HEK293 (cell line): ENCODE measurements at regions not wholly inside any gene's neighbourhood (a gene's known extent, or its start where the extent isn't known, plus 50 kb on each side); places are given as distances from the start of the nearest gene placed in this dataset.

ENCODE experiments used
- CTCF ChIA-PET: fragments of 350-600 bp; formaldehyde crosslinking; extraction: SDS; loops from one replicate; lab custom pipeline; 2021; ENCODE audit warnings: antibody characterized with exemption; lab: Yijun Ruan, JAX
- POLR2A ChIA-PET: fragments of 300-600 bp; formaldehyde crosslinking; extraction: SDS; loops from one replicate; lab custom pipeline; 2020; ENCODE audit warnings: antibody characterized with exemption, inconsistent platforms; lab: Yijun Ruan, JAX
- H3K27ac ChIP-seq: fragments of 200-500 bp; sonication (Bioruptor generic); 2 replicates; pipeline ENCODE4 v1.5.1; 2014; ENCODE audit warnings: low read depth, low read length, control low read depth, inconsistent platforms; ENCODE audit errors: extremely low read depth
- H3K36me3 ChIP-seq, 2 experiments: fragments of 200-500 bp in 1 of 2; sonication (Bioruptor generic) in 1 of 2; 1 replicate in 1 of 2; 2 replicates in 1 of 2; pipeline ENCODE4 v1.5.1; 2014 to 2017; ENCODE audit warnings: inconsistent platforms in 2 of 2, low read length in 2 of 2; ENCODE audit not compliant: control insufficient read depth in 2 of 2, insufficient read depth in 1 of 2
- H3K4me1 ChIP-seq: fragments of 200-500 bp; sonication (Bioruptor generic); 2 replicates; pipeline ENCODE4 v1.5.1; 2014; ENCODE audit warnings: mild to moderate bottlenecking, low read length, inconsistent platforms; ENCODE audit not compliant: control insufficient read depth, insufficient read depth
- H3K4me3 ChIP-seq: 2 replicates; pipeline ENCODE4 v1.5.1; 2011; ENCODE audit warnings: low read depth, mild to moderate bottlenecking, control low read depth, low read length, moderate library complexity
- H3K9me3 ChIP-seq: fragments of 200-500 bp; sonication (Bioruptor generic); 2 replicates; pipeline ENCODE4 v1.5.1; 2014; ENCODE audit warnings: low read depth, low read length, inconsistent platforms; ENCODE audit not compliant: control insufficient read depth, insufficient read depth
- EGR2 ChIP-seq: fragments of 450-650 bp; formaldehyde crosslinking; IDR thresholded peaks from 2 replicates; pipeline ENCODE4 v1.5.1; 2016; ENCODE audit warnings: low read depth, missing biosample characterization, missing genetic modification characterization
- HOXD13 ChIP-seq: sonication (generic); formaldehyde crosslinking; IDR thresholded peaks from 2 replicates; pipeline ENCODE4 v1.8.0; 2022; ENCODE audit warnings: missing genetic modification reagents, borderline replicate concordance
- OSR2 ChIP-seq: fragments of 450-650 bp; formaldehyde crosslinking; IDR thresholded peaks from 2 replicates; pipeline ENCODE4 v1.5.1; 2016; ENCODE audit warnings: missing biosample characterization, missing genetic modification characterization
- ZBTB21 ChIP-seq: fragments of 450-650 bp; formaldehyde crosslinking; IDR thresholded peaks from 2 replicates; pipeline ENCODE4 v1.5.1; 2017; ENCODE audit warnings: missing biosample characterization, missing genetic modification characterization
- ZFP69B ChIP-seq: fragments of 450-650 bp; formaldehyde crosslinking; IDR thresholded peaks from 2 replicates; pipeline ENCODE4 v1.5.1; 2016; ENCODE audit warnings: missing biosample characterization, missing genetic modification characterization
- ZNF133 ChIP-seq: fragments of 450-650 bp; formaldehyde crosslinking; IDR thresholded peaks from 2 replicates; pipeline ENCODE4 v1.5.1; 2016; ENCODE audit warnings: missing biosample characterization, missing genetic modification characterization
- ZNF2 ChIP-seq: fragments of 450-650 bp; formaldehyde crosslinking; IDR thresholded peaks from 2 replicates; pipeline ENCODE4 v1.5.1; 2016; ENCODE audit warnings: missing biosample characterization, missing genetic modification characterization
- ZNF23 ChIP-seq: fragments of 450-650 bp; formaldehyde crosslinking; IDR thresholded peaks from 2 replicates; pipeline ENCODE4 v1.5.1; 2016; ENCODE audit warnings: missing biosample characterization, missing genetic modification characterization, borderline replicate concordance
- ZNF248 ChIP-seq: fragments of 450-650 bp; formaldehyde crosslinking; IDR thresholded peaks from 2 replicates; pipeline ENCODE4 v1.5.1; 2017; ENCODE audit warnings: missing biosample characterization, missing genetic modification characterization
- ZNF335 ChIP-seq: fragments of 450-650 bp; formaldehyde crosslinking; conservative IDR thresholded peaks from 2 replicates; pipeline ENCODE4 v1.5.1; 2016; ENCODE audit warnings: missing biosample characterization, missing genetic modification characterization
- ZNF510 ChIP-seq: fragments of 450-650 bp; formaldehyde crosslinking; IDR thresholded peaks from 2 replicates; pipeline ENCODE4 v1.5.1; 2018; ENCODE audit warnings: mild to moderate bottlenecking, missing genetic modification characterization, missing biosample characterization; ENCODE audit not compliant: insufficient replicate concordance
- ZNF521 ChIP-seq: fragments of 450-650 bp; formaldehyde crosslinking; IDR thresholded peaks from 2 replicates; pipeline ENCODE4 v1.5.1; 2017; ENCODE audit warnings: missing biosample characterization, mild to moderate bottlenecking, missing genetic modification characterization
- ZNF555 ChIP-seq: fragments of 450-650 bp; formaldehyde crosslinking; conservative IDR thresholded peaks from 2 replicates; pipeline ENCODE4 v1.5.1; 2017; ENCODE audit warnings: missing biosample characterization, mild to moderate bottlenecking, missing genetic modification characterization, inconsistent platforms
- ZNF558 ChIP-seq: fragments of 450-650 bp; formaldehyde crosslinking; IDR thresholded peaks from 2 replicates; pipeline ENCODE4 v1.5.1; 2016; ENCODE audit warnings: missing biosample characterization, missing genetic modification characterization
- ZNF701 ChIP-seq: fragments of 450-650 bp; formaldehyde crosslinking; IDR thresholded peaks from 2 replicates; pipeline ENCODE4 v1.5.1; 2016; ENCODE audit warnings: missing biosample characterization, missing genetic modification characterization
- ZNF785 ChIP-seq: fragments of 450-650 bp; formaldehyde crosslinking; IDR thresholded peaks from 2 replicates; pipeline ENCODE4 v1.5.1; 2016; ENCODE audit warnings: missing biosample characterization, missing genetic modification characterization
- ZNF792 ChIP-seq: fragments of 450-650 bp; formaldehyde crosslinking; IDR thresholded peaks from 2 replicates; pipeline ENCODE4 v1.5.1; 2016; ENCODE audit warnings: missing biosample characterization, missing genetic modification characterization
- ZNF830 ChIP-seq: fragments of 450-650 bp; IDR thresholded peaks from 2 replicates; pipeline ENCODE4 v1.5.0; 2018; ENCODE audit warnings: missing biosample characterization, missing genetic modification characterization, low read depth, mild to moderate bottlenecking, moderate library complexity
- TF ChIP-seq, protein P1 (sequence below): fragments of 450-650 bp; formaldehyde crosslinking; IDR thresholded peaks from 2 replicates; pipeline ENCODE4 v1.5.1; 2017; ENCODE audit warnings: missing biosample characterization, missing genetic modification characterization
- TF ChIP-seq, protein P2 (sequence below): fragments of 450-650 bp; formaldehyde crosslinking; IDR thresholded peaks from 2 replicates; pipeline ENCODE4 v1.5.1; 2016; ENCODE audit warnings: missing biosample characterization, missing genetic modification characterization, low read depth
- TF ChIP-seq, protein P3 (sequence below): fragments of 450-650 bp; formaldehyde crosslinking; IDR thresholded peaks from 2 replicates; pipeline ENCODE4 v1.5.1; 2016; ENCODE audit warnings: missing biosample characterization, missing genetic modification characterization
- TF ChIP-seq, protein P4 (sequence below): fragments of 450-650 bp; formaldehyde crosslinking; IDR thresholded peaks from 2 replicates; pipeline ENCODE4 v1.5.1; 2016; ENCODE audit warnings: missing biosample characterization, missing genetic modification characterization
- TF ChIP-seq, protein P5 (sequence below): fragments of 450-650 bp; formaldehyde crosslinking; IDR thresholded peaks from 2 replicates; pipeline ENCODE4 v1.5.1; 2016; ENCODE audit warnings: missing biosample characterization, missing genetic modification characterization
- TF ChIP-seq, protein P6 (sequence below): IDR thresholded peaks from 2 replicates; pipeline ENCODE4 v1.6.1; 2011; ENCODE audit warnings: mild to moderate bottlenecking, low read depth, low read length, borderline replicate concordance

DNA sequence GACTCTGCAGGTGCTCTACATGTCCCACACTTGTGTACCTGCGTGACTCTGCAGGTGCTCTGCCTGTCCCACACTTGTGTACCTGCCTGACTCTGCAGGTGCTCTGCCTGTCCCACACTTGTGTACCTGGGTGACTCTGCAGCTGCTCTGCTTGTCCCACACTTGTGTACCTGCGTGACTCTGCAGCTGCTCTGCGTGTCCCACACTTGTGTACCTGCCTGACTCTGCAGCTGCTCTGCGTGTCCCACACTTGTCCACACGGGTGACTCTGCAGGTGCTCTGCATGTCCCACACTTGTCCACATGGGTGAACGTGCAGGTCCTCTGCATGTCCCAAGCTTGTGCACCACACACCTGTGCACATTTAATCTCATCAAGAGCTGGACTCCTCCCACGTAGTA lies 576.7 kb upstream of the SALL3 start:
- Histone ChIP-seq H3K9me3 (no peaks in the 10 kb centered on the region), H3K4me3 (no peak overlapping the region), H3K27ac (no peak overlapping the region), H3K36me3 (no peaks in the 10 kb centered on the region), H3K4me1 (peaks cover 5% of the 10 kb centered on the region)
- POLR2A ChIA-PET = no interaction called here
- TF ChIP-seq, protein P1, sequence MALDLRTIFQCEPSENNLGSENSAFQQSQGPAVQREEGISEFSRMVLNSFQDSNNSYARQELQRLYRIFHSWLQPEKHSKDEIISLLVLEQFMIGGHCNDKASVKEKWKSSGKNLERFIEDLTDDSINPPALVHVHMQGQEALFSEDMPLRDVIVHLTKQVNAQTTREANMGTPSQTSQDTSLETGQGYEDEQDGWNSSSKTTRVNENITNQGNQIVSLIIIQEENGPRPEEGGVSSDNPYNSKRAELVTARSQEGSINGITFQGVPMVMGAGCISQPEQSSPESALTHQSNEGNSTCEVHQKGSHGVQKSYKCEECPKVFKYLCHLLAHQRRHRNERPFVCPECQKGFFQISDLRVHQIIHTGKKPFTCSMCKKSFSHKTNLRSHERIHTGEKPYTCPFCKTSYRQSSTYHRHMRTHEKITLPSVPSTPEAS (tag by site-specific recombination) = no peak
- no peak for TF ChIP-seq ZNF510 (tag by site-specific recombination)
- CTCF ChIA-PET = no interaction called here

DNA sequence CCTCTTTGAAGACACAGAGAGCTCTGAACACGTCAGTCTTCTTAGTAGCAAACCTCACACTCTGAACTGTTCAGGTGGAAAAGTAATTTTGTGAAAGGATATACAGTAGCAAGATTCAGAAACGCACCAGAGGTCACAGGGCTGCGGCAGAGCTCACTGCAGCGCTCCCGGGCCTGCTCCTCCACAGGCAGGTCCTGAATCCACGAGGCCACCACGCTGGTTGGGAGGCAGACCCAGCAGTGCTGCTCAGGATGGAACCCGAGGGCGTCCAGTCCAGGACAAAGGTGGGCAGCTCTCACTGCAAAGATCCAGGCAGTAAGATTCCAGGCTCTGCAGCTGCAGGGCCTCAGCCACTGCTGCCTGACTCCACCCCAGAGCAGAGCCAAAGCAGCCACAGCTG lies 576.2 kb upstream of the SALL3 start:
- POLR2A ChIA-PET = no interaction called here
- TF ChIP-seq OSR2 (no peak), ZBTB21 (tag by site-specific recombination) (no peak), ZNF785 (tag by site-specific recombination) (no peak), HOXD13 (CRISPR knock-in tag) (no peak), ZNF133 (tag by site-specific recombination) (no peak), ZNF701 (tag by site-specific recombination) (no peak), ZNF248 (tag by site-specific recombination) (no peak), ZNF2 (tag by site-specific recombination) (no peak), ZNF335 (tag by site-specific recombination) (no peak)
- TF ChIP-seq, protein P2, sequence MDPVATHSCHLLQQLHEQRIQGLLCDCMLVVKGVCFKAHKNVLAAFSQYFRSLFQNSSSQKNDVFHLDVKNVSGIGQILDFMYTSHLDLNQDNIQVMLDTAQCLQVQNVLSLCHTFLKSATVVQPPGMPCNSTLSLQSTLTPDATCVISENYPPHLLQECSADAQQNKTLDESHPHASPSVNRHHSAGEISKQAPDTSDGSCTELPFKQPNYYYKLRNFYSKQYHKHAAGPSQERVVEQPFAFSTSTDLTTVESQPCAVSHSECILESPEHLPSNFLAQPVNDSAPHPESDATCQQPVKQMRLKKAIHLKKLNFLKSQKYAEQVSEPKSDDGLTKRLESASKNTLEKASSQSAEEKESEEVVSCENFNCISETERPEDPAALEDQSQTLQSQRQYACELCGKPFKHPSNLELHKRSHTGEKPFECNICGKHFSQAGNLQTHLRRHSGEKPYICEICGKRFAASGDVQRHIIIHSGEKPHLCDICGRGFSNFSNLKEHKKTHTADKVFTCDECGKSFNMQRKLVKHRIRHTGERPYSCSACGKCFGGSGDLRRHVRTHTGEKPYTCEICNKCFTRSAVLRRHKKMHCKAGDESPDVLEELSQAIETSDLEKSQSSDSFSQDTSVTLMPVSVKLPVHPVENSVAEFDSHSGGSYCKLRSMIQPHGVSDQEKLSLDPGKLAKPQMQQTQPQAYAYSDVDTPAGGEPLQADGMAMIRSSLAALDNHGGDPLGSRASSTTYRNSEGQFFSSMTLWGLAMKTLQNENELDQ (tag by site-specific recombination) = no peak
- TF ChIP-seq, protein P3, sequence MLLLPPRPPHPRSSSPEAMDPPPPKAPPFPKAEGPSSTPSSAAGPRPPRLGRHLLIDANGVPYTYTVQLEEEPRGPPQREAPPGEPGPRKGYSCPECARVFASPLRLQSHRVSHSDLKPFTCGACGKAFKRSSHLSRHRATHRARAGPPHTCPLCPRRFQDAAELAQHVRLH (tag by site-specific recombination) = no peak
- TF ChIP-seq, protein P1 (tag by site-specific recombination) = no peak
- TF ChIP-seq, protein P4, sequence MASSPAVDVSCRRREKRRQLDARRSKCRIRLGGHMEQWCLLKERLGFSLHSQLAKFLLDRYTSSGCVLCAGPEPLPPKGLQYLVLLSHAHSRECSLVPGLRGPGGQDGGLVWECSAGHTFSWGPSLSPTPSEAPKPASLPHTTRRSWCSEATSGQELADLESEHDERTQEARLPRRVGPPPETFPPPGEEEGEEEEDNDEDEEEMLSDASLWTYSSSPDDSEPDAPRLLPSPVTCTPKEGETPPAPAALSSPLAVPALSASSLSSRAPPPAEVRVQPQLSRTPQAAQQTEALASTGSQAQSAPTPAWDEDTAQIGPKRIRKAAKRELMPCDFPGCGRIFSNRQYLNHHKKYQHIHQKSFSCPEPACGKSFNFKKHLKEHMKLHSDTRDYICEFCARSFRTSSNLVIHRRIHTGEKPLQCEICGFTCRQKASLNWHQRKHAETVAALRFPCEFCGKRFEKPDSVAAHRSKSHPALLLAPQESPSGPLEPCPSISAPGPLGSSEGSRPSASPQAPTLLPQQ = no peak

DNA sequence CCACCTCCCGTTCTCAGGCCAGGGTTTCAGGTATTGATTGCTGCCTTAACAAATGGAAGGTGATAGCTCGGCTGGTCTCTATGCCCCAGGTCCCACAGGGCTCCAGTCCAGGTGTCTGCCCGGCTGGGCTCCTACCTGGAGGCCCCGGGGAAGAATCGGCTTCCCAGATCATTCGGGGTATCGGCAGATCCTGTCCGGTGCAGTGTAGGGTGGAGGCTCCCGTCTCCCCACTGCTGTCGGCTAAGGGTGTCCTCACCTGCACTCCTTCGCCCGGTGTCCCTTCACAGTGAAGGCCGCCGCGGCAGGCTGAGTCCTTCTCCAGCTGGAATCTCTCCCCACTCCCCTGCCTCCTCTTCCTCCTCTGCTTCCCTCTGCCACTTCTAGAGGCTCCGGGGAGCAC lies 573.9 kb upstream of the SALL3 start:
- Histone ChIP-seq H3K4me1 (peaks cover 5% of the 10 kb centered on the region), H3K27ac (no peak overlapping the region), H3K9me3 (no peaks in the 10 kb centered on the region), H3K4me3 (no peak overlapping the region), H3K36me3 (no peaks in the 10 kb centered on the region)
- CTCF ChIA-PET = no interaction called here
- POLR2A ChIA-PET = no interaction called here
- TF ChIP-seq ZFP69B (tag by site-specific recombination) = no peak
- no peak for TF ChIP-seq ZNF792 (tag by site-specific recombination)
- TF ChIP-seq ZNF555 (tag by site-specific recombination) = no peak
- no peak for TF ChIP-seq ZNF830
- TF ChIP-seq, protein P5, sequence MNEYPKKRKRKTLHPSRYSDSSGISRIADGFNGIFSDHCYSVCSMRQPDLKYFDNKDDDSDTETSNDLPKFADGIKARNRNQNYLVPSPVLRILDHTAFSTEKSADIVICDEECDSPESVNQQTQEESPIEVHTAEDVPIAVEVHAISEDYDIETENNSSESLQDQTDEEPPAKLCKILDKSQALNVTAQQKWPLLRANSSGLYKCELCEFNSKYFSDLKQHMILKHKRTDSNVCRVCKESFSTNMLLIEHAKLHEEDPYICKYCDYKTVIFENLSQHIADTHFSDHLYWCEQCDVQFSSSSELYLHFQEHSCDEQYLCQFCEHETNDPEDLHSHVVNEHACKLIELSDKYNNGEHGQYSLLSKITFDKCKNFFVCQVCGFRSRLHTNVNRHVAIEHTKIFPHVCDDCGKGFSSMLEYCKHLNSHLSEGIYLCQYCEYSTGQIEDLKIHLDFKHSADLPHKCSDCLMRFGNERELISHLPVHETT (tag by site-specific recombination) = no peak
- TF ChIP-seq, protein P6, sequence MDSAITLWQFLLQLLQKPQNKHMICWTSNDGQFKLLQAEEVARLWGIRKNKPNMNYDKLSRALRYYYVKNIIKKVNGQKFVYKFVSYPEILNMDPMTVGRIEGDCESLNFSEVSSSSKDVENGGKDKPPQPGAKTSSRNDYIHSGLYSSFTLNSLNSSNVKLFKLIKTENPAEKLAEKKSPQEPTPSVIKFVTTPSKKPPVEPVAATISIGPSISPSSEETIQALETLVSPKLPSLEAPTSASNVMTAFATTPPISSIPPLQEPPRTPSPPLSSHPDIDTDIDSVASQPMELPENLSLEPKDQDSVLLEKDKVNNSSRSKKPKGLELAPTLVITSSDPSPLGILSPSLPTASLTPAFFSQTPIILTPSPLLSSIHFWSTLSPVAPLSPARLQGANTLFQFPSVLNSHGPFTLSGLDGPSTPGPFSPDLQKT = no peak
- TF ChIP-seq ZNF558 (tag by site-specific recombination) = no peak
- no peak for TF ChIP-seq EGR2 (tag by site-specific recombination)
- no peak for TF ChIP-seq ZNF23 (tag by site-specific recombination)
- no peak for TF ChIP-seq ZNF521 (tag by site-specific recombination)

More for the DNA sequence above, 576.2 kb upstream of the SALL3 start:
- Histone ChIP-seq H3K4me3 (no peak overlapping the region), H3K9me3 (no peaks in the 10 kb centered on the region), H3K36me3 (no peaks in the 10 kb centered on the region), H3K27ac (no peak overlapping the region), H3K4me1 (peaks cover 5% of the 10 kb centered on the region)
- CTCF ChIA-PET = no interaction called here
